SK-N-SH (cell line): ENCODE measurements at regions not wholly inside any gene's neighbourhood (a gene's known extent, or its start where the extent isn't known, plus 50 kb on each side); places are given as distances from the start of the nearest gene placed in this dataset.

Source experiments
- IRF3 ChIP-seq: fragments of 150-350 bp; IDR thresholded peaks from 2 replicates; pipeline ENCODE4 v1.6.1; 2016; ENCODE audit warnings: mild to moderate bottlenecking, low read depth, low read length
- POLR2AphosphoS5 ChIP-seq: IDR thresholded peaks from 2 replicates; pipeline ENCODE4 v1.6.1; 2012; ENCODE audit warnings: low read depth, low read length
- REST ChIP-seq: IDR thresholded peaks from 2 replicates; pipeline ENCODE4 v1.6.1; 2012; ENCODE audit warnings: mild to moderate bottlenecking, low read depth, low read length, moderate library complexity
- RXRA ChIP-seq: IDR thresholded peaks from 2 replicates; pipeline ENCODE4 v1.4.0; 2012; ENCODE audit warnings: low read depth, mild to moderate bottlenecking, borderline replicate concordance
- TF ChIP-seq, protein P1 (sequence below): fragments of 200-600 bp; sonication (generic); IDR thresholded peaks from 2 replicates; pipeline ENCODE4 v1.6.1; 2017; ENCODE audit warnings: antibody characterized with exemption, mild to moderate bottlenecking, moderate library complexity
- TF ChIP-seq, protein P2 (sequence below): IDR thresholded peaks from 2 replicates; pipeline ENCODE4 v1.4.0; 2012; ENCODE audit warnings: low read depth

DNA sequence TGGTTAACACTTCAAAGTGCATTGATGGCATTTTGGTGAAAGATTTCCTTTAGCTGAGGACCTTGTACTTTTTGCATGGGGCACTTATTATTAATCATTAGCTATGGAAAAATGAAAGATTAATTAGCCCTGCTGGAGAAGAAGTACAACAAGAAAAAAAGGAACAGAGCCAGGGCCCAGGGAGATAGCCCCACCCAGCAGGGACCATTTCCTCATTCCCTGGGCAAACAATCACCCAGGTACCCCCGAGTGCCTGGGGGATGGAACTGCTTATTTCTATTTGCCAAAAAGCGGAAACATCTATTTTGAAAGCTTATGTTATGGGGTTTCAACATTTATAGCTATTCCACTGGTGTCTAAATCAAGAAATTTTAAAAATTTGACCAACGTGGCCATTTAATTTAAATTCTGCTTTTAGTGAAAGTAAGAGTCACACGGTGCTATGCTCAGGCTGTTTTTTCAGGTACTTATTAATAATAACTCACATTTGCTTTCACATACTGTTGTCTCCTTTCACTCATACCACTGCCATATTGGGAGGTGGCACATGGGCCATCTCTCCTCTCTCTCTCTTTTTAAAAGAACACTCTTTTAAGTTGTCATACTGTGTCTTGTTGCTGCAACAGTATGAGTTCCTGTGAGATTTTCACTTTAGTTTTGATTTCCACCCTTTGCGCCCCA lies 143.6 kb upstream of the KIF5B start:
- TF ChIP-seq, protein P1, sequence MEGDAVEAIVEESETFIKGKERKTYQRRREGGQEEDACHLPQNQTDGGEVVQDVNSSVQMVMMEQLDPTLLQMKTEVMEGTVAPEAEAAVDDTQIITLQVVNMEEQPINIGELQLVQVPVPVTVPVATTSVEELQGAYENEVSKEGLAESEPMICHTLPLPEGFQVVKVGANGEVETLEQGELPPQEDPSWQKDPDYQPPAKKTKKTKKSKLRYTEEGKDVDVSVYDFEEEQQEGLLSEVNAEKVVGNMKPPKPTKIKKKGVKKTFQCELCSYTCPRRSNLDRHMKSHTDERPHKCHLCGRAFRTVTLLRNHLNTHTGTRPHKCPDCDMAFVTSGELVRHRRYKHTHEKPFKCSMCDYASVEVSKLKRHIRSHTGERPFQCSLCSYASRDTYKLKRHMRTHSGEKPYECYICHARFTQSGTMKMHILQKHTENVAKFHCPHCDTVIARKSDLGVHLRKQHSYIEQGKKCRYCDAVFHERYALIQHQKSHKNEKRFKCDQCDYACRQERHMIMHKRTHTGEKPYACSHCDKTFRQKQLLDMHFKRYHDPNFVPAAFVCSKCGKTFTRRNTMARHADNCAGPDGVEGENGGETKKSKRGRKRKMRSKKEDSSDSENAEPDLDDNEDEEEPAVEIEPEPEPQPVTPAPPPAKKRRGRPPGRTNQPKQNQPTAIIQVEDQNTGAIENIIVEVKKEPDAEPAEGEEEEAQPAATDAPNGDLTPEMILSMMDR: no peak
- TF ChIP-seq POLR2AphosphoS5: no peak
- TF ChIP-seq RXRA: no peak
- no peak for TF ChIP-seq REST
- TF ChIP-seq, protein P2, sequence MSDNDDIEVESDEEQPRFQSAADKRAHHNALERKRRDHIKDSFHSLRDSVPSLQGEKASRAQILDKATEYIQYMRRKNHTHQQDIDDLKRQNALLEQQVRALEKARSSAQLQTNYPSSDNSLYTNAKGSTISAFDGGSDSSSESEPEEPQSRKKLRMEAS: no peak
- no peak for TF ChIP-seq IRF3
